ENCODE measurements at regions not wholly inside any gene's neighbourhood (a gene's known extent, or its start where the extent isn't known, plus 50 kb on each side); places are given as distances from the start of the nearest gene placed in this dataset.

GRCh38 chr5:158013303-158013702 is 154.4 kb upstream of the CLINT1 start:
- TF ChIP-seq CTCF (IDR thresholded peaks at IDR 0.05) (no peak), POLR2A (IDR thresholded peaks at IDR 0.05) (no peak)
